PC-9 (cell line): ENCODE measurements at regions not wholly inside any gene's neighbourhood (a gene's known extent, or its start where the extent isn't known, plus 50 kb on each side); places are given as distances from the start of the nearest gene placed in this dataset.

Source experiments
- BruUV-seq: library from RNA; stranded (reverse); fragments of 400-500 nt; replicated peaks from 2 replicates; lab custom pipeline; 2021; lab: Mats Ljungman, UMichigan
- CTCF ChIA-PET: fragments of 300-600 bp; sonication (Branson Sonifier 250); formaldehyde crosslinking; loops from one replicate; lab custom pipeline; 2022; ENCODE audit warnings: antibody characterized with exemption; lab: Charles Lee
- POLR2A ChIA-PET: fragments of 300-600 bp; sonication (Branson Sonifier 250); formaldehyde crosslinking; loops from one replicate; lab custom pipeline; 2022; ENCODE audit warnings: antibody characterized with exemption; ENCODE audit not compliant: unreplicated experiment; lab: Charles Lee
- DNase-seq, 2 experiments: peaks; one replicate each; pipeline versions ENCODE4 v3.0.0 to v3.0.0-alpha.2; 2015 to 2022; ENCODE audit warnings: mixed read lengths in 1 of 2
- H2AFZ ChIP-seq: fragments of 200-600 bp; sonication (generic); 2 replicates; pipeline ENCODE4 v1.8.1; 2017; ENCODE audit warnings: antibody characterized with exemption
- H3F3A ChIP-seq: fragments of 200-600 bp; sonication (generic); 2 replicates; pipeline ENCODE4 v1.8.1; 2017; ENCODE audit warnings: antibody characterized with exemption, mild to moderate bottlenecking, low read depth; ENCODE audit not compliant: insufficient read depth
- H3K27ac ChIP-seq: fragments of 200-600 bp; sonication (generic); 2 replicates; pipeline ENCODE4 v1.6.1; 2016; ENCODE audit warnings: mixed run types
- H3K27me3 ChIP-seq: fragments of 200-600 bp; sonication (generic); 2 replicates; pipeline ENCODE4 v1.6.1; 2016; ENCODE audit warnings: low read depth, mixed run types; ENCODE audit not compliant: insufficient read depth
- H3K36me3 ChIP-seq: fragments of 200-600 bp; sonication (generic); 2 replicates; pipeline ENCODE4 v1.6.1; 2016; ENCODE audit warnings: low read depth, mixed run types
- H3K4me1 ChIP-seq: fragments of 200-600 bp; sonication (generic); replicated peaks from 2 replicates; pipeline ENCODE4 v1.6.1; 2016; ENCODE audit warnings: mixed run types; ENCODE audit not compliant: insufficient read depth
- H3K4me2 ChIP-seq: fragments of 200-600 bp; sonication (generic); 2 replicates; pipeline ENCODE4 v1.6.1; 2017; ENCODE audit warnings: mixed run types
- H3K4me3 ChIP-seq: fragments of 200-600 bp; sonication (generic); 2 replicates; pipeline ENCODE4 v1.6.1; 2016; ENCODE audit warnings: mixed run types
- H3K79me2 ChIP-seq: fragments of 200-600 bp; sonication (generic); 2 replicates; pipeline ENCODE4 v1.6.1; 2017; ENCODE audit warnings: low read depth, mixed run types
- H3K9me2 ChIP-seq: fragments of 200-600 bp; sonication (generic); 2 replicates; pipeline ENCODE4 v1.8.1; 2017; ENCODE audit warnings: mild to moderate bottlenecking; ENCODE audit not compliant: insufficient read depth
- H3K9me3 ChIP-seq: fragments of 200-600 bp; sonication (generic); 2 replicates; pipeline ENCODE4 v1.8.1; 2016; ENCODE audit warnings: low read depth; ENCODE audit not compliant: insufficient read depth
- H4K20me1 ChIP-seq: fragments of 200-600 bp; sonication (generic); 2 replicates; pipeline ENCODE4 v1.8.1; 2017; ENCODE audit not compliant: insufficient read depth
- CTCF ChIP-seq: fragments of 200-600 bp; sonication (generic); conservative IDR thresholded peaks from 2 replicates; pipeline ENCODE4 v1.6.1; 2017; ENCODE audit warnings: mixed run types, antibody characterized with exemption, mild to moderate bottlenecking, moderate library complexity
- EZH2 ChIP-seq: fragments of 200-600 bp; sonication (generic); IDR thresholded peaks from 2 replicates; pipeline ENCODE4 v1.8.0; 2017; ENCODE audit warnings: antibody characterized with exemption, low read depth
- intact Hi-C: fragments of 100-400 bp; cut with micrococcal nuclease; formaldehyde crosslinking; loops from one replicate; pipeline ENCODE4 v1.10.0; 2022; ENCODE audit not compliant: unreplicated experiment

DNA sequence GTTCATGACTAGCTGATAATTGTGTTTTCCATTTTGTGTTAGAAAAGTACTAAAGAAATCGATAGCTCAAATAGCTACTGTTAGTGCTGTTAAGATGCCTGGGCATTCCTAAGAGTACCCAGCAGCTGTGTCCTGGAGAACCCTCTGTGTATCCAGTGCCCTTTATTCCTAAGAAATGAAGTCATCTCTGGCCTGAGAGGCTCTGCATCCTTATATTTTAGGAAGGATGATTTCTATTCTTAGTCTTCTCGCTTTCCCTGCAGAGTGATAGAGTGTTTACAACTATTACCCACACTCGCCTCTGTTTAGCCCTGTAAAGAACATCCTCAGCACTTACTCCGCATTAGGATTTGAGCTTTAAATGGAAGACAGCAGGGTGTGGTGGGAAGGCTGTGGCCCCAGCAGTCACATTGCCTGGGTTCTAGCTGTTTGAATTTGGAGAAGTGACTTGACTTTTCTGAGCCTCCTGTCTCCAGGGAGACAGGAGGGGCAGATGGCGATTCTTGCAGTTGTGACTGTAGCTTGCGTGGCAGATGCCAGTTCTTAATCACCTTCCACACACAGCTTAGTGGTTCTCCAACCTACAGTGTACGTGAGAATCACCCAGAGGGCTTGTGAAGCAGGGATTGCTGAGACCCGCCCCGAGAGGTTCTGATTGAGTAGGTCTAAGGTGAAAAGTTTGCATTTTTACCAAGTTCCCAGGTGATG, 177.2 kb upstream of the PITX1 start:
- Histone ChIP-seq H3K36me3 (no peaks in the 10 kb centered on the region), H3K9me3 (no peaks in the 10 kb centered on the region), H3K4me3 (no peak overlapping the region), H3K79me2 (no peaks in the 10 kb centered on the region), H4K20me1 (no peaks in the 10 kb centered on the region), H3K4me1 (peaks cover 17% of the 10 kb centered on the region), H3K9me2 (no peaks in the 10 kb centered on the region), H3K27me3 (no peaks in the 10 kb centered on the region), H3K27ac (no peak overlapping the region), H3F3A (peaks cover 7% of the 10 kb centered on the region; the same call in 1 of the 2 replicates), H2AFZ (no peak overlapping the region), H3K4me2 (no peak overlapping the region)
- POLR2A ChIA-PET: no interaction called here
- BruUV-seq: no TSS peak
- CTCF ChIA-PET: interaction anchor here (0.6 kb wide), 2 partner anchors 73 to 120 kb away, joined by 3 to 4 read pairs; no protein-coding TSS in a partner anchor
- TF ChIP-seq EZH2 (no peak), CTCF (no peak)
- no peak for DNase-seq
- intact Hi-C loops: no loop called here

DNA sequence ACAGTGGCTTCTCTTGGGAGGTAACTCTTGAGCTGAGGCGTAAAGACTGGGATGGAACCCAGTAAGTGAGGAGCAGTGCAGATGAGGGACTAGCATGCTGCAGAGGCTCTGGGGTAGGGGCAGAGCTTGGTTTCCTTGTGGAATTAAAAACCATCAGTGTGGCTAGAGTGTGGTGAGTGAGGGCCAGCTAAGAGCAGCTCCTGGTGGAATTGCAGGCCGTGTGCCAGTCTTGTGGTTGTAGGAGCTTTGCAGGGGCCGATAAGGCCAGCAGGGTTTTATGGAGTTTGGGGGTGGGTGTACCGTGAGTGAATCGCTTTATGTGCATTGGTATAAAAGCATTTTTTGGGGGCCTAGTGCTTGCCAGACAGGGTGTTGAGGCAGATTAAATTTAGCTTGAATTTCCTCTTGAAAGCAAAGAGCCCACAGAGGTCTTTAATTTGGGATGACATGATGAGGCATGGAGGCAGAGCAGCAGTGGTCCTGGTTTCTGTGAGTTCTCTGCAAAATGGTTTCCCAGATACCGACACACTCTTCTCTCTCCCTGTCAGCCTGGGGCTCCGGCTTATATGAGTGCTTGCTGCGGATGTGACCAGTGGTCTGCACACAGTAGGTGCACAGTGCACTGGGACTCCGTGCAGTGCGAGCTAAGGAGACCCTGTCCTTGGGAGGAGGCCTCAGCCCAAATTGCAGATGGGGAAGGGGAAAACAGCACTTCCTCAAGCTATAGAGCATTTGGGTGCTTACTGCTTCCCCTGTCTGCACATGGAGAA, 176.4 kb upstream of the PITX1 start:
- Histone ChIP-seq H3F3A (peaks cover 7% of the 10 kb centered on the region; the same call in 1 of the 2 replicates), H3K9me3 (no peaks in the 10 kb centered on the region), H3K36me3 (no peaks in the 10 kb centered on the region), H3K79me2 (no peaks in the 10 kb centered on the region), H3K4me3 (no peak overlapping the region), H3K4me2 (no peak overlapping the region), H3K4me1 (peaks cover 17% of the 10 kb centered on the region), H4K20me1 (no peaks in the 10 kb centered on the region), H3K27me3 (no peaks in the 10 kb centered on the region), H2AFZ (no peak overlapping the region), H3K27ac (no peak overlapping the region), H3K9me2 (no peaks in the 10 kb centered on the region)
- no peak for DNase-seq
- POLR2A ChIA-PET: no interaction called here
- BruUV-seq: no TSS peak
- intact Hi-C loops: no loop called here
- TF ChIP-seq CTCF: no peak
- no peak for TF ChIP-seq EZH2
- CTCF ChIA-PET: interaction anchor here (0.6 kb wide), 2 partner anchors 24 to 121 kb away, joined by 3 to 4 read pairs; no protein-coding TSS in a partner anchor

DNA sequence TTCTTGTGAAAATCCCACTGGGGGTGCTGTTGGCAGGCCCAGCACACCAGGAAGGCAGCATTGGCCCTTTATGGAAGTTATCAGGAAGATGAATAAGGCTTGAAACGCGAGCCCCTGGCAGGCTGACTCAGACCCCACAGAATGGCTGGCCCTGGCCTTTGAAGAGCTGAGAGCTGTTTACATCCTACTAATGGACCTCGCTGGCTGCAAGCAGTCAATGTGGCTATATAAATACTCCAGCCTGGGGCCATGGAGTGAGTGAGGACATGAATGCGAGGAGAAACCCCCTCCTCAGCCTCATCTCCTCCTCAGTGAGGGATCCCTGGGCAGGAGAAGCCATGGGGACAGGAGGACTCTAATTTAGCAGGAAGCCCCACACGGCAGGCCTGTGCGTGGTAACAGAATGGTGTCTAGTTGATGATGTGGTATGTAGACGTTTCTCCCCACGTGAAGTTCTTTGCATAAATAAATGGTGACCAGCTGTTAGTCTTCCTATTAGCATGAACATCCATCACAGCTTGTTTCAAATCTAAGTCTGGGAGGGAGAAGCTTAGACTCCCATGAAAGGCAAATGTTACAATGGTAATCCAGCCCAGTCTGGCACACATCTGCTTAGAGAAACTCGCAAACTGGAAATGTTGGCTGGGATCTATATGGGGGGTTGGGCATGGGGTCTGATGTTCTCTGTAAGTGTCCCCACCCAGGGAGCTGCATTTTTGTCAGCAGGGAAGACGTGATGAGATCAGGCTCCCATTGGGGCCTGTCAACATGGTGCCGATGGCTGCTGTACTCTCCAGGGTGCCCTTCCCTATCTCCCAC, 175.1 kb upstream of the PITX1 start:
- H3K27me3 ChIP-seq: no peaks in the 10 kb centered on the region
- H3K4me3 ChIP-seq: no peak overlapping the region
- no TSS peak for BruUV-seq
- H4K20me1 ChIP-seq: no peaks in the 10 kb centered on the region
- no peak overlapping the region for H2AFZ ChIP-seq
- ChIA-PET POLR2A (no interaction called here), CTCF (interaction anchor here (0.6 kb wide), 1 partner anchor 305 kb away, joined by 6 read pairs; no protein-coding TSS in a partner anchor)
- intact Hi-C loops: loop anchor here (2.0 to 10.0 kb wide), 2 partner anchors 124 to 354 kb away; no protein-coding TSS in a partner anchor
- H3K27ac ChIP-seq: 0 out of 2 replicates have a peak overlapping the region, but pooled peaks have one; percentile 14
- H3K9me3 ChIP-seq: no peaks in the 10 kb centered on the region
- peak; percentile 59 to 77 for DNase-seq
- H3F3A ChIP-seq: peaks cover 9% of the 10 kb centered on the region; the same call in 1 of the 2 replicates
- H3K4me2 ChIP-seq: peak overlapping the region; percentile 24
- no peak for TF ChIP-seq CTCF
- TF ChIP-seq EZH2: no peak
- H3K79me2 ChIP-seq: no peaks in the 10 kb centered on the region
- no peaks in the 10 kb centered on the region for H3K9me2 ChIP-seq
- no peaks in the 10 kb centered on the region for H3K36me3 ChIP-seq
- peaks cover 20% of the 10 kb centered on the region for H3K4me1 ChIP-seq
